Spleen (tissue), 11 donors: ENCODE measurements at regions not wholly inside any gene's neighbourhood (a gene's known extent, or its start where the extent isn't known, plus 50 kb on each side); places are given as distances from the start of the nearest gene placed in this dataset.

Experiments used
- DNase-seq: peaks from one replicate; pipeline ENCODE4 v3.0.0-alpha.2; 2020
- H3K27ac ChIP-seq, 8 donors: fragments of 200-600 bp; sonication (generic) in 7 of 8; 1 replicate in 4 of 8; 2 replicates in 4 of 8; pipeline versions ENCODE4 v1.5.0 to v1.8.0; 2016 to 2021; ENCODE audit warnings: inconsistent platforms in 4 of 8, mild to moderate bottlenecking in 4 of 8, moderate library complexity in 1 of 8
- H3K27me3 ChIP-seq, 7 donors: fragments of 200-600 bp; sonication (generic) in 6 of 7; replicated peaks in 1 of 7; 1 replicate in 4 of 7; 2 replicates in 3 of 7; pipeline versions ENCODE4 v1.5.0 to v1.8.0; 2016 to 2021; ENCODE audit warnings: inconsistent platforms in 3 of 7, mild to moderate bottlenecking in 1 of 7
- H3K36me3 ChIP-seq, 6 donors: fragments of 200-600 bp; sonication (generic) in 5 of 6; 1 replicate in 4 of 6; 2 replicates in 2 of 6; pipeline versions ENCODE4 v1.5.0 to v1.8.0; 2016 to 2021; ENCODE audit warnings: inconsistent platforms in 2 of 6
- H3K4me1 ChIP-seq, 6 donors: fragments of 200-600 bp; sonication (generic) in 5 of 6; 1 replicate in 3 of 6; 2 replicates in 3 of 6; pipeline versions ENCODE4 v1.5.0 to v1.8.0; 2016 to 2021; ENCODE audit warnings: inconsistent platforms in 3 of 6
- H3K4me3 ChIP-seq, 8 donors: fragments of 200-600 bp; sonication (generic) in 7 of 8; 1 replicate in 4 of 8; 2 replicates in 4 of 8; pipeline versions ENCODE4 v1.5.0 to v1.8.0; 2016 to 2021; ENCODE audit warnings: inconsistent platforms in 4 of 8, mild to moderate bottlenecking in 4 of 8, moderate library complexity in 2 of 8
- H3K9me3 ChIP-seq, 8 donors: fragments of 200-600 bp; sonication (generic) in 7 of 8; 1 replicate in 4 of 8; 2 replicates in 4 of 8; pipeline versions ENCODE4 v1.5.0 to v1.8.0; 2016 to 2021; ENCODE audit warnings: inconsistent platforms in 4 of 8
- CTCF ChIP-seq, 11 experiments: fragments of 200-600 bp in 7 of 11; fragments of 450-650 bp in 4 of 11; sonication (generic) in 4 of 11; IDR thresholded peaks in 8 of 11; conservative IDR thresholded peaks in 3 of 11; 1 replicate in 7 of 11; 2 replicates in 4 of 11; pipeline versions ENCODE4 v1.4.0 to v1.8.0; 2016 to 2021; ENCODE audit warnings: antibody characterized with exemption in 11 of 11, inconsistent platforms in 4 of 11, mild to moderate bottlenecking in 1 of 11
- POLR2A ChIP-seq, 3 donors: fragments of 450-650 bp; IDR thresholded peaks; one replicate each; pipeline ENCODE4 v1.5.1; 2017; ENCODE audit warnings: antibody characterized with exemption in 3 of 3, mild to moderate bottlenecking in 1 of 3
- POLR2AphosphoS5 ChIP-seq, 3 donors: sonication (generic); formaldehyde crosslinking; IDR thresholded peaks; one replicate each; pipeline ENCODE4 v1.5.1; 2017; ENCODE audit warnings: antibody characterized with exemption in 3 of 3
- WGBS, 5 donors: extraction: QIAGEN DNeasy Blood & Tissue Kit in 3 of 5; methylation state at CpG; one replicate each; pipeline versions ENCODE4 v1.1.5 to v1.1.7; 2013 to 2018; 5-methylcytosine and 5-hydroxymethylcytosine counted together
- intact Hi-C: fragments of 100-400 bp; cut with DNase I; formaldehyde crosslinking; loops from one replicate; pipeline ENCODE4 v1.15.0; 2023; ENCODE audit warnings: low total_unique reads
- donor health status: healthy with polysubstance abuse.
- donor health status: DM: no; HTN: no; CAD: no; lungs with moderate emphysema.
- donor health status: DM: no; HTN: no; CAD: no.
- donor health status: Bipolar disorder and iron deficiency.
- donor health status: healthy.
- donor health status: DM: no; HTN: no; CAD: no.
- donor health status: DM: yes; HTN: yes; CAD: no.

DNA sequence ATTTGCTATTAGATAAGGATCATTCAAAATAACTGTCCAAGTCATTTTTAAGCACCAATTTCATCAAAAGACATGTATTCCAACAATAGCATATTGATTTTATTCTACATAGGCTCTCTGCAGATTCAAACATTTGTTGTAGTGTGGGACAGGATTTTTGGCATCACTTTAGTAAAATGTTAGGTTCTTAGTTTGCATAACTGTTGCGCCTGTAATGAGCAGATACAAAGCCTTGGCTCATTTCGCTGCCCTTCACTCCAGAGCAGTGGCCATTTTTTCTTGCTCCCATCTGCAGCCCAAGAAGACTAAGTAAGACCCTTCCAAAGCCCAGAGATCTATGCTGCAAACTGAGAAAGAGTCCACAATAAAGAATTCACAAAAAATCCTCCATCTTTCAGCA, 446.0 kb upstream of the MPDZ start:
- no peak for DNase-seq
- TF ChIP-seq POLR2A (IDR thresholded peaks at IDR 0.05) (no peak), POLR2AphosphoS5 (IDR thresholded peaks at IDR 0.05) (no peak), CTCF (IDR thresholded peaks at IDR 0.05 in 8 of 11, conservative IDR thresholded peaks at IDR 0.05 in 3 of 11) (no peak)
- Histone ChIP-seq H3K27me3 (no peaks in the 10 kb centered on the region), H3K27ac (no peak overlapping the region), H3K36me3 (no peaks in the 10 kb centered on the region), H3K4me3 (no peak overlapping the region), H3K9me3 (no peaks in the 10 kb centered on the region), H3K4me1 (no peaks in the 10 kb centered on the region)
- WGBS, 5 donors: 83 to 96% (median 88%) methylated on average over 2 of the region's 2 CpGs
- intact Hi-C loops: no loop called here

GRCh38 chr9:13721481-13722235, 442.2 kb upstream of the MPDZ start:
- H3K36me3 ChIP-seq: no peaks in the 10 kb centered on the region
- H3K4me1 ChIP-seq: no peaks in the 10 kb centered on the region
- intact Hi-C loops: no loop called here
- DNase-seq: no peak
- H3K27me3 ChIP-seq: no peaks in the 10 kb centered on the region
- no peak overlapping the region for H3K4me3 ChIP-seq
- TF ChIP-seq CTCF (IDR thresholded peaks at IDR 0.05 in 8 of 11, conservative IDR thresholded peaks at IDR 0.05 in 3 of 11) (no peak), POLR2A (IDR thresholded peaks at IDR 0.05) (no peak), POLR2AphosphoS5 (IDR thresholded peaks at IDR 0.05) (no peak)
- 54 to 81% (median 71%) methylated on average over 1 of the region's 1 CpG for WGBS, 5 donors
- no peak overlapping the region for H3K27ac ChIP-seq
- H3K9me3 ChIP-seq: no peaks in the 10 kb centered on the region

DNA sequence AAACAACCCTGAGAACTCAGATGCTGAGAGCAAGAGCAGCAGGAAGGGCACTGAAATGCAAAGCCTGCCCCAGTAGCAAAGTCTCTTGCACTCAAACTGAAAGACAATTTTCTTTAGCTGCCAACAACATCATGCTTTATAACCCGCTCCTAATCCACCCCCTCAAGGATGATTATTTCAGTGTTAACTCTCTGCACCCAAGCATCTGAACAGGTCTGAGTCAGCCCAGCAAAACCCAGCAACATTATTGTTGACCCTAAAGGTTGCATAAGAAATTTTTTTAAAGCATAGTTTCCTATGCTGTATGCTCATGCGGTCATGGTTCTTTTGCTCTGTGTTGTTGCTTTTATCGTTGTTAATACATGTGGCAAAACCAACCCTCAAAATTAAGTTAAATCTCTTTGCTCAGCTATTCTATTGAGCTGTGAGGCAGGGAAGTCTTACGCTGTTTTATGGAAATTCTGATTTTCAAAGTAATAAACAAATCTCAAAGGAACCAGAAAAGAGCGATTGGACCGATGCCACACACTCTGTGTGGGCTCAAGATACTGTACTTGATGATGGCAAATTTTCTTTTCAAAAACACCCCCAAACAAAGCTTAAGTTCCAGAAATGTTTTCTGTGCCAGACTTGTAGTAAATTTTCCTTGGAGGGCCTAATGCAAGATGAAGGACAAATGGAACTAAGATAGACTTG, 440.6 kb upstream of the MPDZ start:
- no peaks in the 10 kb centered on the region for H3K4me1 ChIP-seq
- no peaks in the 10 kb centered on the region for H3K9me3 ChIP-seq
- WGBS, 5 donors: 84 to 94% (median 86%) methylated on average over 6 of the region's 6 CpGs
- no peak overlapping the region for H3K27ac ChIP-seq
- DNase-seq: no peak
- no peak overlapping the region for H3K4me3 ChIP-seq
- intact Hi-C loops: no loop called here
- H3K36me3 ChIP-seq: no peaks in the 10 kb centered on the region
- H3K27me3 ChIP-seq: no peaks in the 10 kb centered on the region
- no peak for TF ChIP-seq CTCF (IDR thresholded peaks at IDR 0.05 in 8 of 11, conservative IDR thresholded peaks at IDR 0.05 in 3 of 11)
- TF ChIP-seq POLR2AphosphoS5 (IDR thresholded peaks at IDR 0.05): no peak
- TF ChIP-seq POLR2A (IDR thresholded peaks at IDR 0.05): no peak

- WGBS, 5 donors: 50 to 87% (median 74%) methylated on average over 1 of the region's 1 CpG
- no peaks in the 10 kb centered on the region for H3K27me3 ChIP-seq
- intact Hi-C loops: no loop called here
- H3K9me3 ChIP-seq: no peaks in the 10 kb centered on the region
- H3K4me3 ChIP-seq: no peak overlapping the region
- H3K36me3 ChIP-seq: no peaks in the 10 kb centered on the region
- no peaks in the 10 kb centered on the region for H3K4me1 ChIP-seq
- no peak overlapping the region for H3K27ac ChIP-seq
- DNase-seq: no peak
- TF ChIP-seq POLR2AphosphoS5 (IDR thresholded peaks at IDR 0.05) (no peak), POLR2A (IDR thresholded peaks at IDR 0.05) (no peak), CTCF (IDR thresholded peaks at IDR 0.05 in 8 of 11, conservative IDR thresholded peaks at IDR 0.05 in 3 of 11) (no peak)
Observed at GRCh38 chr9:13719446-13719845, 440.0 kb upstream of the MPDZ start.
